GM19035 (cell line): ENCODE measurements at regions not wholly inside any gene's neighbourhood (a gene's known extent, or its start where the extent isn't known, plus 50 kb on each side); places are given as distances from the start of the nearest gene placed in this dataset.

Source experiments
- ATAC-seq: cut with Tn5 transposase; IDR thresholded peaks from one replicate; pipeline ENCODE4 v1.9.1; 2021; ENCODE audit not compliant: unreplicated experiment

DNA sequence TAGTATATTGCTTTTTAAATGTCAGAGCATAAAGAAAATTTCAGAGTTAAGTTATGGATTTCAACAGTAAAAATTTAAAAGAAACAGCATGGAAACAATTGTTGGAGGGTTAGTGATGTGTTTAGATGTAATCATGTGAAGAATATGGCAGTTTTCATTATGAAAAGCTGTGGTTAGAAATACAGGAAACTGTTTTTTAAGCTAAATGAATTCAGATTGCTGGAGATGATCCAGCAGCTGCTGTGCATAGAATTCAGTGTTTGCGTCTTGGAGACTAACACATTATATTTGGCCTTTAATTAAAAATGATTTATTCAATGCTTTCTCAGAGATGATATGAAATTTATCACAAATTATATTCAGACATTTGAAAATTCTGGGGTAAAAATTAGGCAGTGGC is 273.6 kb upstream of the LRRC7 start:
- ATAC-seq: no peak

DNA sequence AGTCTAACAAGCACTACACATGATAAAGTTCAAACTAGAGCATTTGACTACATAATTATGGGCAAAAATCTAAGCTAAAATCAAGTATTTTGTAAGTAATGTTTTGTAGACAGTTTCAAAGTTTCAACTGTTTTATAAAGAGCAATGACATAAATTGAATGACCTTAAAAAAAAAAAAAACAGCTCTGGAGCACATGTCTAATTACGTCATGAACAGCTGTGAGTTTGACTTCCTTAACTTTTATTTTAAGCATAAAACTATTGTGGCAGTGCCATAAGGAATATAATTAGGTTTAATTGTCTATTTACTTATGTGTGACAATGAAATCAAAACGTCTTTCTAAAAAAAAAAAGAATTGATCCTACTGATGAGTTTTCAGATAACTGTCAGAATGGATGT is 272.5 kb upstream of the LRRC7 start:
- no peak for ATAC-seq

DNA sequence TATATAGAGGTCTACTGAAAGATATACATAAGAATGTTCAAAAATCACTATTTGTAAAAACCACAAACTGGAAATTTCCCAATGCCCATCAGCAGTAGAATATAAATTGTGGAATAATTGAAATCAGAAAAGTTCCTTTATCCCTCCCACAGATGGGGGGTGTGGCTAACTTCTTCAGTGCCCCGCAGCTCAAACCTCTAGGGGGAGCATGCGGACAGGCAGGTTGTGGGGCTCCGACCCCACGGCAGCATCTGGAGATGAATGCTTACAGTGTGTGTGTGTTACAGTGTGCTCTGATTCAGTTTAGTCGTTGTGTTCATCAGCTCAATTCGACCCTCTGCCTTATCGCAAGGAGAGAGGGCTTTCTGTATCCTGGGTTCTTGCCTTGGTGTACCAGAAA is 262.1 kb upstream of the LRRC7 start:
- no peak for ATAC-seq

DNA sequence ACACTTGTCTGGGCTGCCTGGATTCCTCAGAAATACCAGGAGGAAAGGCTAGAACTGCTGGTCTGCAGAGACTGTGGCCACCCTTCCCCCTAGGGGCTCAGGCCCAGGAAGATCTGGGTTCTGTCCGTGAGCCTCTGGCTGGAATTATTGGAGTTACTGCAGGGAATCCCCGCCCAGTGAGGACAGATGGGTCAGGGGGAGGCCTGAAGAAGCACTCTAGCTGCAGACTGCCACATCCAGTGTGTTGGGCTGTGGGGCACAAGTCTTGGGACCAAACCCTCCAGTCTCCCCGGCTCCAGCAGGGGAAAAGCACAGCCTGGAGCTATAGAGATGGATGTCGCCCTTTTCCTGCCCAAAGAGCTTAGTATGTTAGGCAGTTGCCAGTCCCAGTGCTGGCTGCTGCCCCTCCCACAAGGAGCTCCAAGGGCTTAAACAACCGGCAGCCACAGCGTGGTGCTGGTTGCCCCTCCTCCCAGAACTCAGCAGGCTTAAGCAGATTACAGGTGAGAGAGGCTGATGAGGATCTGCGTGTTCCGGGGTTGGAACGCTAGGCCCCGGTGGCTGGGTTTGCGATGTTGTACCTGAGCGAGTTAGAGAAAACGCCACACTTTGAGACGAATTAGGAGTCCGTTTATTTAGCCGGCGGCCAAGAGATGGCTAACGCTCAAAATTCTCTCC is 255.5 kb upstream of the LRRC7 start:
- ATAC-seq: no peak

DNA sequence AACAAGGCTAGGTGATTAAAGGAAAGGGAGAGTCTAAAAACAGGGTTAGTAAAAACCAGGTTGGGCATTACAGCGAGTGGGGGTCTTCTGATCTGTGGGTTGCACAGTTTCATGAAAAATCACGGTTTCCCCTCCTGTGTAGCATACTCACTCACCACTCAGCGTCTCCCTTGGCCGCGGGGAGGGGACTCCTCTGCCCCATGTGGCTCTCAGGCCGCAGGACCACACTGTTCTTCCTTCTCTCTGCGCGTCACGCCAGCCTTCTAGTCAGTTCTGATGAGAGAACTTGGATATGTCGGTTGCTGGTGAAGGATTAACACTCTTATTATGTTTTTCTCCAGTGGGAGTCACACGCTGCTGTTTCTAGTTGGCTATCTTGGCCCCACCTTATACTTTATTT is 254.6 kb upstream of the LRRC7 start:
- ATAC-seq: no peak

DNA sequence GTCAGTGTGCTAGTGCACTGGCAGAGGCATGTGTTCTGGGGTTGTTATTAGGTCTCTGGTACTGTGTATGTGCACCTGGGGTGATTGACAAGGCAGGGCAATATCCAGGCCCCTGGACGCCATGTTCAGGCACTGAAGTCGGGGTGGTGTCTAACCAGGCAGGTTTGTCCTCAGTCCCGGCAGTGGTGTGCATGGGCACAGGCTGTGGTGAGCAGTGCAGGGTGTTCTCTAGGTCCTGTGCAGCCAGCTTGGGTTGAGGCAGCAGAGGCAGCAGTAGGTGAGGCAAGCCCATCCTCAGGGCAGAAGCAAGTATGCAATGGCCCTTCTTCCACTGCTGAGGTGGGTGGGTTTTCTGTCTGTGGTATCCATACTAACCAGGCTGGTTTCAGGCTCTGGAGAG is 252.3 kb upstream of the LRRC7 start:
- no peak for ATAC-seq

DNA sequence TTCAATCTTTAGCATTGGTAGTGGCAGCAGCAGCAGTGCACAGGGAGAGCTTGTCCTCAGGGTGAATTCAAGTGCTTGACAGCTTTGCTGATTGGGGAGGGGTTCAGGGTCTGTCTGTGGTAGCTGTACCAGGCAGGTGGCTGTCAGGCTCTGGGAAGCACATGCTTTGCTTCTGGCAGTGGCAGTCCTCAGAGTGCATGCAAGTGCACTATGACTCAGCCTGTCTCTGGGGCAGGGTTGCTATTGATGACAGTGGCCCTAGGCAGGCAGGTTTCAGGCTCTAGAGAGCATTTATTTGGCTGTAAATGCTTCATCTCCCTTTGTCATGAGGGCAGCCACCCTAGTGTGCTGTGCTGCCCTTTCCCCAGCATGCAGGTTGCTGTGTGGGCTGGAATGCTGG is 251.9 kb upstream of the LRRC7 start:
- ATAC-seq: no peak

DNA sequence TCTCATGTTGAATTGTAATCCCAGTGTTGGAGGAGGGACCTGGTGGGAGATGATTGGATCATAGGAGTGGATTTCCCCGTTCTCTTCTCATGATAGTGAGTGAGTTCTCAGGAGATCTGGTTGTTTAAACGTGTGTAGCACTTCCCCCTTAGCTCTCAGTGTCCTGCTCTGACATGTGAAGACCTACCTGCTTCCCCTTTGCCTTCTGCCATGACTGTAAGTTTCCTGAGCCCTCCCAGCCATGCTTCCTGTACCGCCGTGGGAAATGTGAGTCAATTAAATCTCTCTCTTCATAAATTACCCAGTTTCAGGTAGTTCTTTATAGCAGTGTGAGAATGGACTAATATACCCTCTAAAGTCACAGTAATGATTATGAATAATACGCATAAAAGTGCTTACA is 248.4 kb upstream of the LRRC7 start:
- ATAC-seq: no peak

DNA sequence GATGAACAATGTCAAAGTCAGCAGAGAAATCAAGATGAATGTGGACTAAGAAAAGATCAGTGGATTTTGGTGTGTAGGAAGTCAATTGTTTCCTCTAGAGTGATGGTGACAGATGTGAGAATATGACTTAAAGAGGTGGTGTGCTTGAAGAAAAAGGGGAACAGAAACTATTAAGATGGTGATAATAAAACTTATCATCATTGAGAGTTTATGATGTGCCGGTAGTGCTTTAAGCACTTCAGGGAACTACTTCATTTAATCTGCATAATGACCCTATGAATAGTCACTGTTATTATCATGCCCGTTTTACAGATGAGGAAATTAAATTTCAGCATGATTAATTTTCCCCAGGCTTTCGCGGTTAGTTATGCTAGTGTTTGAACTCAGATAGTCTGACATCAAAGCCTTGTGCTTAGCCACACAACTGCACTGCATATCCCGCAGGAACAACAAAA is 246.9 kb upstream of the LRRC7 start:
- ATAC-seq: no peak

DNA sequence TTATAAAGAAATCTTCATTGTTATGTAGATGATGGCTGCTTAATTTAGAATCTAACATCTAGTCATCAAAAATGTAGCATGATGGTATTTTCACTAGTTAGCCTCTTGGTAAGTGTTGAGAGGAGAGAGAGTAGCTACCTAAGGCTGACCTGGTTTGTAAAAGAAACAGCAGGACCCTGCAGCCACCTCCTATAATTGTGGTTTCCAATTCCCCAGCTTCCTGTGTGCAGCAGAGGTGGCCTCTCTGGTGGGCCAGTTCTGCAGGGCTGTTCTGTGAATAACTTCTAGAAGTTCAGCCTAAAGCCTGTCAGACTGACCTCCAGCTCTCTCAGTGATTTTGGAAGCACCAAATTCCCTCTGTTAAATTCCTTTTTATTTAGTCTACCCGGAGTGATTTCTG is 246.4 kb upstream of the LRRC7 start:
- ATAC-seq: no peak

DNA sequence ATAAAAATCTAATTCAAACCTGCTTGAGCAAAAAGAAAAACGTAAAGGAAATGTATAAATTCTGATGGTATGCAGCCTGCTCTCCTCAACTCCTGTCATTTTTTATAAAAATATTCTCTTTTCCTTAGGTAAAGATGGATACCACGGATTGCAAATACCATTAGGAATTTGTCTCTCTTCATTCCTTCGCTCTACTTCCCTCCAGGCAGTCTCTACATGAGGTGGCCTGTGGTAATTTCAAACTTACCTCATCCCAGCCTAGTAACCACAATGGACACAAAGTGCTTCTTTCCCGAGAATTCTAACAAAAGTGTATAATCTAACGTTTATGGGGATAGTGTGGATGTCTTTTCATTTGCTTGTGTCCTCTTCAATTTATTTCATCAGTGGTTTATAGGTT is 239.5 kb upstream of the LRRC7 start:
- ATAC-seq: no peak

DNA sequence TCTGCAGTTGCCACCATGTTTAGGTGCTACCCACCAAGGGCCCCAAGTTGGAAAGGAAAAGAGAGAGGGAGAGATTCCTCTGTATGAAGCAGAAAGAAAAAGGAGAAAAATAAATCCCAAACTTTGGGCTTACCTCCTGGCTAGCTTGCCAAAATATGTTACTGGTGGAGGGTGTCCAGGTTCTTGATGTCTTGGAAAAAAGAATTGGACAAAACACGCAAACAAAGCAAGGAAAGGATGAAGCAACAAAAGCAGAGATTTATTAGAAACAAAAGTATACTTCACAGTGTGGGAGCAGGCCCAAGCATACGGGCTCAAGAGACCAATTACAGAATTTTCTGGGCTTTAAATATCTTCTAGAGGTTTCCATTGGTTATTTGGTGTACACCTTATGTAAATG is 204.5 kb upstream of the LRRC7 start:
- no peak for ATAC-seq

DNA sequence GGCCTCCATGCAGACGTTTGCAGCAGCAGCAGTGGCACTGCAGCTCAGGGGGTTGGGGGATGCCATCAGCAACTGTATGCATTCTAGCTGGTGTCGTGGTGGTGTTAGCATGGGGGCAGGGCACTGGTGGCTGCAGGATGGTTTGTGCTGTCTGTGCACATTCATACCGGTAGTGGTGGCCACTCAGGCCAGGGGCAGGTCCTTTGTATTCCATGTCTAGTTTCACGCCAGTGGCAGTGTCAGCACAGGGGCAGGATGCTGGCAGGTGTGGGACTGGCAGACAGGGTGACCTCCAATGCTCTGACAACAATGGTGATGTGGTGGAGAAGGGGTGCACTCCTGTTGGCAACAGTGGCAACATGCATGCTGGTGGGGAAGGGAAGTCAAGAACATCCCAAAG is 194.2 kb upstream of the LRRC7 start:
- no peak for ATAC-seq

DNA sequence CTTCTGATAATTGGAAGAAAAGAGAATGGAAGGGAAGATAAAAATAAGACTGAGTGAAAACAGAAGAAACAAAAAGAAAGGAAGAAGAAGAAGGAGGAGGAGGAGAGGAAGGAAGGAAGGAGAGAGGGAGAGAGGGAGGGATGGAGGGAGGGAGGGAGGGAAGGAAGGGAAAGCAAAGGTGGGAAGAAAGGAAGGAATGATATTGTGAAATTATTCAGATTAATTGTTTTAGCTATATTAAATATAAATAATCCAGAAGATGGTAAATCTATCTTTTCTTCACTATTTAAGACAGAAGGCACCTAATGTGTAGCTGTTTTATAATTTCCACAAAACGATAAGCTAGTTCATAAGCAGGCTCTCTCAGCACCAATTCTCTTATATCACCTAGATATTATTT is 191.3 kb upstream of the LRRC7 start:
- no peak for ATAC-seq

DNA sequence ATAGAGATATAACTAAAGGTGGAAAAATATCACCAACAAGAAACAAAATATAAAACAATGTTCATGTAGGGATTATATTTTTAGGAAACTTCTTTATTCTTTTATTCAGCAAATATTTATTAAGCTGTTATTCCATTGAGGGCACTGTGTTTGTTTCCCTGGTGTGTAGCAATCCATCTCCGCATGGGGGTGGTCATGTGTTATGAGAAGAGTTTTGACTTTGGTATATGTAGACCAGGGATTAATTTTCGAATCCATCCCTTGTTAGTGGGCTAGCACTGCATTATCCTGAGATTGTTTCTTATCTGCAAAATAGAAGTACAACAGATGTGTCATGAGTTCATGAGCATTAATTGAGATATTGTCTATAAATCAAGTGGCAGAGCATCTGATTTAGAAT is 190.2 kb upstream of the LRRC7 start:
- ATAC-seq: no peak

DNA sequence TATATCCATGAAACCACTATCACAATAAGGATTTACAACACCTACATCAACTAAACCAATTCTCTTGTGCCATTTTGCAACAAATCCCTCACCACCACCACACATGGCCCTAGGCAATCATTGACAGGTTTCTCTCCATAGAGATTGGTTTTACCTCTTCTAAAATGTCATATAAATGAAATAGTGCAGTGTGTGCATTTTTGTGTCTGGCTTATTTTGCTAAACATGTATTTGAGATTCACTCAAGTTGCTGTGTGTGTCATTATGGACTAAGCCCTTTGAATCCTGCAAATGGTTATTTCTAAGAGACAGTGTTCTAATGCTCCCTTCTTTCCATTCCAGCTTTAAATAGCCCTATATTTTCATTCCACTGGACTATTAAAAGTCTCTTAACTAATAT is 179.7 kb upstream of the LRRC7 start:
- ATAC-seq: no peak

DNA sequence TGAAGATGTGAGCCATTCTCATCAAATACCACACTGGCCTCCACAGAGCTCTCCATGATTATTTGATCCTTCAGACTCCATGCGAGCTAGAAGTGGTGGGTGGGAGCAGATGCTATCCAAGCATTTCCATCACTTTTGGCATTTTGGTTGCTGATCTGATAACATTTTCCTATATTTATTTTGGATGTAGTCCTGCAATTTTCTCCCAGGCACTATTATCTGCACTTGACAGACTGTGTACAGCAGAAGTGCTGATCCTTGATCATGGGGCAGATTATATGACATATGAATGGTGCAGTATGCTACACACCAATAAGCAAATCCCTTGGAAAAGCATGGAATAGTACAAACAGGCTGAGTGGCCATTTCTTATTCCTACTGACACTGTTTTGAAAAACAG is 167.6 kb upstream of the LRRC7 start:
- ATAC-seq: no peak

DNA sequence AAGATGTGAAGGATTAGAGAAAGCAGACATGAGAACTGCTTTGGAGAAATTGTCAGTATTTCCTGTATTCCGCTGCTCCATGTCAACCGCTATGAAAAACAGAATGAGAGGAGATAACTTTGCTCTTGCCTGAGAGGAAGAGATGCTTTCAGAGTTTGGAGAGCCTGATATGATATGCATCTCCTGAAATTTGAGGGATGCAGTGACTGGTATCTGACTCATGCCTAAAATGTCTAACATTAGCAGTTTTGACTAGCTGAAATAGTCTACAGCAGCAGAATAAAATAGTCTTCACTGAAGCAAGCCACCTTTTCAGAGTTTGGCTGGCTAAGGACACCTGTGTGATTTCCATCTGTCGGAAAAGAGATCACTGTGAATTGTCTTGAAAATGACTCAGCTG is 165.8 kb upstream of the LRRC7 start:
- ATAC-seq: no peak

DNA sequence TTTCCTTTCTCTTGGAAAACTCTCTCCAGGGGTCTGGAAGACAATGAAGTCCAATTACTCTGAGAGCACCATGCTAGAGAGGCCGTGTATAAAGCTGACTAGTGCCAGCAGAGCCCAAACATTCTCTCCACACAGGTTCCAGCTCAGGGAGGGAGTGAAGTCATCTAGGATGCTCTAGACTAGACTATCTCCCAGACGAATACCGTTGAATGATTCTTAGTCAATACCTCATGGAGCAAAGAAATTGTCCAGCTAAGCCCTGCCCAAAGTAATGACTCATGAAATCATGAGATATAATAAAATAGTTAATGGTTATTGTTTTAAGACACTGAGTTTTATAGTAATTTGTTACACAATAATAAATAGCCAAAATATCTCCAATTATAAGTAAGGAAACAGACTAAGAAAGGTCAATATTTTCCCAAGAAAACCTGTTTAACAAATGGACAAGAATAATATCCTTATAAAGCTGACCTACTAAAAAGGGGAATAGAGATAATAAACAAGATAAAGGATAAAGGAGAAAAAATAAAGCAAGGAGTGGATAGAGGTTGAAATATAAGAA is 163.9 kb upstream of the LRRC7 start:
- ATAC-seq: no peak

DNA sequence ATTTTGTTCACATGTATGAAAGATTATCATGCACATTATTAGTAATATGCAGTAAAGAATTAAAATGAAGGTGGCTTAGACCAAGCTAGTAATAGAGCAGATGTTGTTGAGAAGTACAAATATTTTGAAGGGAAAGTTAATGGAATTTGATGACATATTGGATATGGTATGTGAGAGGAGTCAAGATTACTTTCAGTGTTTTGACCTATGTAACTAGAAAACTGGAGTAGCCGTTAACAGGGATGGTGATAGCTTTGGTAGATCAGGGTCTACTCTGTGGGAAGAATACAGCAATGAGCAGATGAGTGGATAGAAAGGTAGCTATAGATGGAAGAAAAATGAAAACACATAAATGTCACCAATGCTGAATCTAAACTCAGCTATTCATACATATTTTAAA is 163.2 kb upstream of the LRRC7 start:
- no peak for ATAC-seq

DNA sequence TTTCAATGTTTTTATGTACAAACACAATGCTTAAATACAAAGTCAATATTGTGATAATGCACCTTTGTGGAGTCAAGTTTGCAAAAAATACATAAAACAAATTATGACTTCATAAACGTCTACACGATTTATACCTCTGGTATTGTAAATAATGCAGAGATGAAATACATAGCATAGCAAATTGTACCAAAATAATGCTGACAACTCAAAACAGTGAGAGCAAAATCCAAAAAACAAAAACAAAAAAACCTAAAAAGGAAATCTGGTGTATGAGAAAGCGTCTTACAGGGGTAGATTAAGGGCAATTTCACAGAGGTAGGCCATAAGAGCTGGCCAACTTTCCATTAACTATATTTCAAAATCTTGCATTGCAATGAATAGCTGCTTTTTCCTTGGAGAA is 161.5 kb upstream of the LRRC7 start:
- no peak for ATAC-seq

DNA sequence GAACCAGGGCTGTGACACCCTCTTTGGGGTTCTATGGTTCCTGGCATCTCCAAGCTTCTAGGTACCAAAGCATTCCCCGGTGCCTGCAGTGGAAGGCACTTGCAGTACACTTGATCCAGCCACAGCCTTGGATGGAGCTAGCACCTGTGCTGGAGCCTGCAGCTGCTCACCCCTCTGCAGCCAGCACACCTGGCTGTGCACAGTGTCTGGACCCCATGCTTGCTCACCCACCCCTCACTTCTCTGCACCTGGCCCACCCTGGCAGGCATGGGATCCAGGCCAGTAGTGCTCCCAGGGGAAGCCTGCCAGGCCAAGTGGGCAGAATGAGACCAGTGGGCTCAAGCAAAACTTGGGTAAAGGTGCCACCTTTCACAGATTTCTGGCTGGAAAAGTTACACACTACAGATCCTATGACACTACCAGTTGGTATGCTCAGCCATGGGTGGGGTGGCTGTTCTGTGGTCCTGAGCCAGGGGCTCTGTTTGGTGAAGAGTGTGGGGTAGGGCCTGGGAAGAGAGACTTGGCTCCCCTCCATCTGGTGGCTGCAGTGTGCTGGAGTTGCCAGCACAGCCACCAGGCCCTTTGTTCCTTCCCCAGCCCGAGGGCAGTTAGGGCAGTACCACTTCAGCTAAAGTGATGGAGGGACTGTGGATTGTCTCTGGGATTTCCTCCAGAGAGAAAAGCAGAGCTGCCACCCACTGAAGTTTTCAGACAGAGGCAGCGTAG is 157.8 kb upstream of the LRRC7 start:
- no peak for ATAC-seq

DNA sequence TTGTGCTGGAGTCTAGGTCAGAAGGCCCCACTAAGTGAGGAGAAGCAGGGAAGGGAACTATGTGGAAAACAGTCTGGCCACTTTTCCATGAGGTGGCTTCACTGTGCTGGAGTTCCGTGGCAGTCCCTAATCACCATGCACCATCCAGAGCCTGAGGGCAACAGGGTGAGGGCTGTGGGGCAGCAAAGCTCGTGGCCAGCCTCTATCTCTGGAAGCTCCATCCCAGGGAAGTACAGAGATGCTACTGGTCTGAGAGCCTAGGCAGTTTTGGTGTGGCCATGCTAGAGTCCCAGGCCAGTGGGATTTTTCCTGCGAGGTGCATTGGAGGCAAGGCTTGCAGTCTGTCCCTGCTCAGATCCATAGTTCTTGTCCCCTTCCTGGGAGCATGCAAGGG is 157.3 kb upstream of the LRRC7 start:
- ATAC-seq: no peak
